Hippocampal formation (tissue), 2 donors: ENCODE measurements at regions not wholly inside any gene's neighbourhood (a gene's known extent, or its start where the extent isn't known, plus 50 kb on each side); places are given as distances from the start of the nearest gene placed in this dataset.

Source experiments
- DNase-seq, 2 donors: peaks; one replicate each; lab custom pipeline; 2025; lab: John Stamatoyannopoulos, UW

- DNase-seq, result no peak
Measured at GRCh38 chr3:36269274-36269673, 111.0 kb upstream of the STAC start.

GRCh38 chr3:36282766-36283165, 97.5 kb upstream of the STAC start:
- no peak for DNase-seq

- no peak for DNase-seq
Measured at GRCh38 chr3:36295296-36295695, 85.0 kb upstream of the STAC start.

GRCh38 chr3:36297195-36297594, 83.1 kb upstream of the STAC start:
- no peak for DNase-seq

- no peak for DNase-seq
Measured at GRCh38 chr3:36298188-36298587, 82.1 kb upstream of the STAC start.

GRCh38 chr3:36302158-36302509, 78.2 kb upstream of the STAC start:
- no peak for DNase-seq

GRCh38 chr3:36302626-36303025, 77.7 kb upstream of the STAC start:
- no peak for DNase-seq

- DNase-seq, result no peak
Measured at GRCh38 chr3:36303286-36303685, 77.0 kb upstream of the STAC start.

GRCh38 chr3:36305929-36306520, 74.3 kb upstream of the STAC start:
- no peak for DNase-seq

GRCh38 chr3:36309092-36309491, 71.2 kb upstream of the STAC start:
- no peak for DNase-seq

GRCh38 chr3:36312351-36312750, 68.0 kb upstream of the STAC start:
- no peak for DNase-seq

- DNase-seq, result no peak
Measured at GRCh38 chr3:36317915-36318314, 62.4 kb upstream of the STAC start.

- DNase-seq, result no peak
Measured at GRCh38 chr3:36318621-36319200, 61.6 kb upstream of the STAC start.

- DNase-seq, result no peak
Measured at GRCh38 chr3:36319680-36320079, 60.6 kb upstream of the STAC start.
